WTC11 (cell line): ENCODE measurements at regions not wholly inside any gene's neighbourhood (a gene's known extent, or its start where the extent isn't known, plus 50 kb on each side); places are given as distances from the start of the nearest gene placed in this dataset.

Source experiments
- ATF3 ChIP-seq: sonication (generic); formaldehyde crosslinking; conservative IDR thresholded peaks from 2 replicates; pipeline ENCODE4 v1.8.1; 2022; ENCODE audit warnings: mild to moderate bottlenecking, missing genetic modification reagents
- CTCF ChIP-seq: fragments of 200-600 bp; IDR thresholded peaks from 2 replicates; pipeline ENCODE4 v1.8.0; 2022; ENCODE audit warnings: antibody characterized with exemption
- E2F1 ChIP-seq: sonication (generic); formaldehyde crosslinking; IDR thresholded peaks from 2 replicates; pipeline ENCODE4 v1.8.0; 2022; ENCODE audit warnings: mild to moderate bottlenecking, missing genetic modification reagents
- PREB ChIP-seq: sonication (generic); formaldehyde crosslinking; IDR thresholded peaks from 2 replicates; pipeline ENCODE4 v1.8.1; 2022; ENCODE audit warnings: mild to moderate bottlenecking, missing genetic modification reagents, moderate library complexity, borderline replicate concordance
- STAT6 ChIP-seq: sonication (generic); formaldehyde crosslinking; conservative IDR thresholded peaks from 2 replicates; pipeline ENCODE4 v1.8.1; 2023; ENCODE audit warnings: mild to moderate bottlenecking, low read depth, missing genetic modification reagents, moderate library complexity
- ZNF281 ChIP-seq: sonication (generic); formaldehyde crosslinking; IDR thresholded peaks from 2 replicates; pipeline ENCODE4 v1.8.0; 2023; ENCODE audit warnings: mild to moderate bottlenecking, missing genetic modification reagents

- TF ChIP-seq STAT6: no peak
- no peak for TF ChIP-seq PREB
- TF ChIP-seq E2F1 (CRISPR knock-in tag): no peak
- TF ChIP-seq CTCF: no peak
- no peak for TF ChIP-seq ZNF281 (CRISPR knock-in tag)
- no peak for TF ChIP-seq ATF3 (CRISPR knock-in tag)
These were observed 202.0 kb upstream of the VEPH1 start for GRCh38 chr3:157705258-157705657.
